Naive B cell (primary cell): ENCODE measurements at regions not wholly inside any gene's neighbourhood (a gene's known extent, or its start where the extent isn't known, plus 50 kb on each side); places are given as distances from the start of the nearest gene placed in this dataset.
"Not testable (repeated sequence)": the region's sequence is repeated elsewhere in the genome, so short reads cannot be mapped to it uniquely, and the experiment has no call there.

ENCODE experiments used
- ATAC-seq, 2 donors: fragments of 150-1000 bp; cut with Tn5 transposase; 2 replicates each; pipeline ENCODE4 v1.10.0; 2021; ENCODE audit warnings: low read depth in 2 of 2, mild to moderate bottlenecking in 2 of 2, moderate library complexity in 2 of 2
- DNase-seq: peaks from one replicate; pipeline ENCODE4 v3.0.0; 2022
- H3K27ac Mint-ChIP-seq, 6 donors: one replicate each; pipeline ENCODE4 v1.8.0; 2020 to 2022; ENCODE audit warnings: mild to moderate bottlenecking in 6 of 6, mixed read lengths in 6 of 6, moderate library complexity in 5 of 6, inconsistent platforms in 2 of 6
- H3K27me3 Mint-ChIP-seq, 3 donors: one replicate each; pipeline ENCODE4 v1.8.0; 2021 to 2022; ENCODE audit warnings: mixed read lengths in 3 of 3, mild to moderate bottlenecking in 1 of 3
- H3K36me3 Mint-ChIP-seq, 2 donors: one replicate each; pipeline ENCODE4 v1.8.0; 2020 to 2022; ENCODE audit warnings: mixed read lengths in 2 of 2, inconsistent platforms in 1 of 2, mild to moderate bottlenecking in 1 of 2
- H3K4me1 Mint-ChIP-seq, 3 donors: one replicate each; pipeline ENCODE4 v1.8.0; 2020 to 2022; ENCODE audit warnings: mixed read lengths in 3 of 3, inconsistent platforms in 1 of 3, mild to moderate bottlenecking in 1 of 3, moderate library complexity in 1 of 3
- H3K4me3 Mint-ChIP-seq, 8 donors: one replicate each; pipeline ENCODE4 v1.8.0; 2020 to 2022; ENCODE audit warnings: mild to moderate bottlenecking in 8 of 8, mixed read lengths in 8 of 8, moderate library complexity in 8 of 8, inconsistent platforms in 2 of 8
- H3K9me3 Mint-ChIP-seq, 7 donors: one replicate each; pipeline ENCODE4 v1.8.0; 2020 to 2022; ENCODE audit warnings: mixed read lengths in 7 of 7, mild to moderate bottlenecking in 5 of 7, inconsistent platforms in 2 of 7, moderate library complexity in 1 of 7

- peaks cover 5 to 43% (median 13%) of the 10 kb centered on the region in 7 donors for H3K9me3 Mint-ChIP-seq
- H3K36me3 Mint-ChIP-seq = no peaks in the 10 kb centered on the region
- ATAC-seq (no peak), DNase-seq (no peak)
- H3K27me3 Mint-ChIP-seq = no peaks in the 10 kb centered on the region
- H3K4me3 Mint-ChIP-seq = no peak overlapping the region
- H3K4me1 Mint-ChIP-seq = no peaks in the 10 kb centered on the region
- no peak overlapping the region for H3K27ac Mint-ChIP-seq
Measured at GRCh38 chr4:141871086-141871770, 234.8 kb downstream of the IL15 start.

- H3K4me3 Mint-ChIP-seq, H3K4me1 Mint-ChIP-seq, H3K36me3 Mint-ChIP-seq, ATAC-seq, H3K9me3 Mint-ChIP-seq, DNase-seq, H3K27me3 Mint-ChIP-seq, H3K27ac Mint-ChIP-seq: not testable (repeated sequence)
Measured at GRCh38 chr4:141882650-141883049, 246.3 kb downstream of the IL15 start.

GRCh38 chr4:141884070-141884469, 247.7 kb downstream of the IL15 start:
- no peaks in the 10 kb centered on the region for H3K36me3 Mint-ChIP-seq
- ATAC-seq (no peak), DNase-seq (no peak)
- peaks cover 0 to 7% (median 2%) of the 10 kb centered on the region in 7 donors for H3K9me3 Mint-ChIP-seq
- H3K27me3 Mint-ChIP-seq = peaks cover 0 to 3% (median 0%) of the 10 kb centered on the region in 3 donors
- no peaks in the 10 kb centered on the region for H3K4me1 Mint-ChIP-seq
- H3K27ac Mint-ChIP-seq = no peak overlapping the region
- H3K4me3 Mint-ChIP-seq = no peak overlapping the region

- Mint-ChIP-seq H3K4me1 (no peaks in the 10 kb centered on the region), H3K4me3 (no peak overlapping the region), H3K9me3 (peaks cover 0 to 7% (median 2%) of the 10 kb centered on the region in 7 donors), H3K27ac (no peak overlapping the region), H3K36me3 (no peaks in the 10 kb centered on the region), H3K27me3 (peaks cover 0 to 4% (median 0%) of the 10 kb centered on the region in 3 donors)
- ATAC-seq (no peak), DNase-seq (no peak)
Measured at GRCh38 chr4:141885112-141885511, 248.7 kb downstream of the IL15 start.

- H3K27ac Mint-ChIP-seq = no peak overlapping the region
- no peak overlapping the region for H3K4me3 Mint-ChIP-seq
- ATAC-seq (no peak), DNase-seq (no peak)
- H3K27me3 Mint-ChIP-seq = peaks cover 0 to 4% (median 0%) of the 10 kb centered on the region in 3 donors
- no peaks in the 10 kb centered on the region for H3K36me3 Mint-ChIP-seq
- peaks cover 0 to 7% (median 0%) of the 10 kb centered on the region in 7 donors for H3K9me3 Mint-ChIP-seq
- H3K4me1 Mint-ChIP-seq = no peaks in the 10 kb centered on the region
Measured at GRCh38 chr4:141890279-141890678, 253.9 kb downstream of the IL15 start.

GRCh38 chr4:141891260-141892120, 255.1 kb downstream of the IL15 start:
- Mint-ChIP-seq H3K27me3 (peaks cover 0 to 4% (median 0%) of the 10 kb centered on the region in 3 donors), H3K27ac (no peak overlapping the region), H3K9me3 (peaks cover 0 to 4% (median 0%) of the 10 kb centered on the region in 7 donors), H3K4me3 (no peak overlapping the region), H3K4me1 (no peaks in the 10 kb centered on the region), H3K36me3 (no peaks in the 10 kb centered on the region)
- no peak for ATAC-seq
- no peak for DNase-seq

GRCh38 chr4:141896687-141897086, 260.3 kb downstream of the IL15 start:
- peaks cover 0 to 5% (median 0%) of the 10 kb centered on the region in 3 donors for H3K4me1 Mint-ChIP-seq
- H3K36me3 Mint-ChIP-seq = no peaks in the 10 kb centered on the region
- no peak for DNase-seq
- no peak overlapping the region for H3K27ac Mint-ChIP-seq
- H3K27me3 Mint-ChIP-seq = no peaks in the 10 kb centered on the region
- no peak for ATAC-seq
- H3K9me3 Mint-ChIP-seq = no peaks in the 10 kb centered on the region
- H3K4me3 Mint-ChIP-seq = no peak overlapping the region

- Mint-ChIP-seq H3K36me3 (no peaks in the 10 kb centered on the region), H3K9me3 (no peaks in the 10 kb centered on the region), H3K27ac (peak overlapping the region in 1 of 6 donors; percentile 5), H3K4me1 (peaks cover 0 to 5% (median 0%) of the 10 kb centered on the region in 3 donors), H3K27me3 (no peaks in the 10 kb centered on the region), H3K4me3 (no peak overlapping the region)
- DNase-seq = no peak
- ATAC-seq = no peak
Measured at GRCh38 chr4:141898346-141898745, 262.0 kb downstream of the IL15 start.

- H3K36me3 Mint-ChIP-seq = no peaks in the 10 kb centered on the region
- H3K27ac Mint-ChIP-seq = no peak overlapping the region
- no peaks in the 10 kb centered on the region for H3K27me3 Mint-ChIP-seq
- no peak for ATAC-seq
- DNase-seq = no peak
- no peaks in the 10 kb centered on the region for H3K9me3 Mint-ChIP-seq
- no peak overlapping the region for H3K4me3 Mint-ChIP-seq
- H3K4me1 Mint-ChIP-seq = peaks cover 0 to 5% (median 0%) of the 10 kb centered on the region in 3 donors
Measured at GRCh38 chr4:141899103-141899502, 262.7 kb downstream of the IL15 start.

GRCh38 chr4:141899541-141899940, 263.2 kb downstream of the IL15 start:
- H3K27me3 Mint-ChIP-seq = no peaks in the 10 kb centered on the region
- no peaks in the 10 kb centered on the region for H3K9me3 Mint-ChIP-seq
- DNase-seq = no peak
- no peak overlapping the region for H3K27ac Mint-ChIP-seq
- peaks cover 0 to 5% (median 0%) of the 10 kb centered on the region in 3 donors for H3K4me1 Mint-ChIP-seq
- ATAC-seq = no peak
- H3K4me3 Mint-ChIP-seq = no peak overlapping the region
- H3K36me3 Mint-ChIP-seq = no peaks in the 10 kb centered on the region

GRCh38 chr4:141900856-141901255, 264.5 kb downstream of the IL15 start:
- Mint-ChIP-seq H3K4me3 (no peak overlapping the region), H3K36me3 (no peaks in the 10 kb centered on the region), H3K9me3 (no peaks in the 10 kb centered on the region), H3K4me1 (peaks cover 0 to 5% (median 0%) of the 10 kb centered on the region in 3 donors), H3K27ac (no peak overlapping the region), H3K27me3 (no peaks in the 10 kb centered on the region)
- DNase-seq = no peak
- no peak for ATAC-seq

GRCh38 chr4:141905751-141906150, 269.4 kb downstream of the IL15 start:
- Mint-ChIP-seq H3K36me3 (no peaks in the 10 kb centered on the region), H3K27ac (no peak overlapping the region), H3K4me1 (no peaks in the 10 kb centered on the region), H3K9me3 (no peaks in the 10 kb centered on the region), H3K4me3 (no peak overlapping the region), H3K27me3 (no peaks in the 10 kb centered on the region)
- ATAC-seq (no peak), DNase-seq (no peak)

- Mint-ChIP-seq H3K27ac (no peak overlapping the region), H3K4me1 (no peaks in the 10 kb centered on the region), H3K9me3 (no peaks in the 10 kb centered on the region), H3K4me3 (no peak overlapping the region), H3K36me3 (no peaks in the 10 kb centered on the region), H3K27me3 (no peaks in the 10 kb centered on the region)
- ATAC-seq = no peak
- no peak for DNase-seq
Measured at GRCh38 chr4:141909541-141909940, 273.2 kb downstream of the IL15 start.

GRCh38 chr4:141912831-141913230, 276.4 kb downstream of the IL15 start:
- H3K4me1 Mint-ChIP-seq = no peaks in the 10 kb centered on the region
- ATAC-seq (no peak), DNase-seq (no peak)
- no peak overlapping the region for H3K27ac Mint-ChIP-seq
- no peaks in the 10 kb centered on the region for H3K9me3 Mint-ChIP-seq
- H3K27me3 Mint-ChIP-seq = no peaks in the 10 kb centered on the region
- H3K4me3 Mint-ChIP-seq = no peak overlapping the region
- no peaks in the 10 kb centered on the region for H3K36me3 Mint-ChIP-seq
